Tibial nerve (tissue), 4 donors: ENCODE measurements at regions not wholly inside any gene's neighbourhood (a gene's known extent, or its start where the extent isn't known, plus 50 kb on each side); places are given as distances from the start of the nearest gene placed in this dataset.
"Not testable (repeated sequence)": the region's sequence is repeated elsewhere in the genome, so short reads cannot be mapped to it uniquely, and the experiment has no call there.

Source experiments
- DNase-seq, 2 donors: peaks; one replicate each; pipeline ENCODE4 v3.0.0-alpha.2; 2019; ENCODE audit warnings: low spot score in 2 of 2
- H3K27ac ChIP-seq, 4 donors: fragments of 200-600 bp; sonication (generic) in 3 of 4; one replicate each; pipeline ENCODE4 v1.5.1; 2017 to 2019; ENCODE audit warnings: mild to moderate bottlenecking in 1 of 4
- H3K27me3 ChIP-seq, 2 donors: fragments of 200-600 bp; sonication (generic) in 1 of 2; one replicate each; pipeline versions ENCODE4 v1.5.1 to v1.6.0; 2017 to 2019
- H3K36me3 ChIP-seq, 3 donors: fragments of 200-600 bp; sonication (generic); one replicate each; pipeline ENCODE4 v1.5.1; 2018 to 2019
- H3K4me1 ChIP-seq, 4 donors: fragments of 200-600 bp; sonication (generic) in 3 of 4; one replicate each; pipeline ENCODE4 v1.5.1; 2017 to 2019
- H3K4me3 ChIP-seq, 4 donors: fragments of 200-600 bp; sonication (generic) in 3 of 4; one replicate each; pipeline ENCODE4 v1.5.1; 2017 to 2019; ENCODE audit warnings: mild to moderate bottlenecking in 1 of 4, moderate library complexity in 1 of 4
- H3K9me3 ChIP-seq, 4 donors: fragments of 200-600 bp; sonication (generic) in 3 of 4; one replicate each; pipeline ENCODE4 v1.5.1; 2017 to 2019
- EP300 ChIP-seq, 2 donors: sonication (generic); formaldehyde crosslinking; IDR thresholded peaks; one replicate each; pipeline ENCODE4 v1.6.1; 2017; ENCODE audit warnings: antibody characterized with exemption in 2 of 2, mild to moderate bottlenecking in 1 of 2
- WGBS, 2 donors: methylation state at CpG; one replicate each; pipeline ENCODE4 v1.1.5; 2018; 5-methylcytosine and 5-hydroxymethylcytosine counted together
- TF ChIP-seq, protein P1 (sequence below), 5 experiments: fragments of 200-600 bp in 3 of 5; fragments of 450-650 bp in 2 of 5; sonication (generic) in 3 of 5; IDR thresholded peaks; one replicate each; pipeline ENCODE4 v1.5.1; 2016 to 2019; ENCODE audit warnings: antibody characterized with exemption in 5 of 5, mild to moderate bottlenecking in 3 of 5, moderate library complexity in 2 of 5

DNA sequence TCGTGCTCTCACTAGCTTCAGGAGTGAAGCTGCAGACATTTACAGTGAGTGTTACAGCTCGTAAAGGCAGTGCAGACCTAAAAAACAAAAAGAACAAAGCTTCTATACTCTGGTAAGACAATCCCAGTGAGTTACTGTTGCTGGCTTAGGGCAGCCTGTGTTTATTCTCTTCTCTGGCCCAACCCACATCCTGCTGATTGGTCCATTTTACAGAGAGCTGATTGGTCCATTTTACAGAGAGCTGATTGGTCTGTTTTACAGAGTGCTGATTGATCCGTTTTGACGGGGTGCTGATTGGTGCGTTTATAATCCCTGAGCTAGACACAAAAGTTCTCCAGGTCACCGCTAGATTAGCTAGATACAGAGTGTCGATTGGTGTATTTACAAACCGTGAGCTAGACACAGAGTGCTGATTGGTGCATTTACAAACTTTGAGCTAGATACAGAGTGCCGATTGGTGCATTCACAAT, 158.0 kb downstream of the KLRB1 start:
- not testable (repeated sequence) for H3K4me1 ChIP-seq, H3K4me3 ChIP-seq, DNase-seq, H3K27ac ChIP-seq, H3K27me3 ChIP-seq, H3K36me3 ChIP-seq, H3K9me3 ChIP-seq
- WGBS, 2 donors: 80 to 86% methylated on average over 9 of the region's 9 CpGs

GRCh38 chr12:9449181-9449580, 158.5 kb downstream of the KLRB1 start:
- Histone ChIP-seq H3K27me3 (no peaks in the 10 kb centered on the region), H3K36me3 (no peaks in the 10 kb centered on the region), H3K4me1 (peaks cover 0 to 7% (median 3%) of the 10 kb centered on the region in 4 donors), H3K9me3 (no peaks in the 10 kb centered on the region), H3K4me3 (no peak overlapping the region), H3K27ac (no peak overlapping the region)
- TF ChIP-seq EP300 (IDR thresholded peaks at IDR 0.05): no peak
- TF ChIP-seq, protein P1, sequence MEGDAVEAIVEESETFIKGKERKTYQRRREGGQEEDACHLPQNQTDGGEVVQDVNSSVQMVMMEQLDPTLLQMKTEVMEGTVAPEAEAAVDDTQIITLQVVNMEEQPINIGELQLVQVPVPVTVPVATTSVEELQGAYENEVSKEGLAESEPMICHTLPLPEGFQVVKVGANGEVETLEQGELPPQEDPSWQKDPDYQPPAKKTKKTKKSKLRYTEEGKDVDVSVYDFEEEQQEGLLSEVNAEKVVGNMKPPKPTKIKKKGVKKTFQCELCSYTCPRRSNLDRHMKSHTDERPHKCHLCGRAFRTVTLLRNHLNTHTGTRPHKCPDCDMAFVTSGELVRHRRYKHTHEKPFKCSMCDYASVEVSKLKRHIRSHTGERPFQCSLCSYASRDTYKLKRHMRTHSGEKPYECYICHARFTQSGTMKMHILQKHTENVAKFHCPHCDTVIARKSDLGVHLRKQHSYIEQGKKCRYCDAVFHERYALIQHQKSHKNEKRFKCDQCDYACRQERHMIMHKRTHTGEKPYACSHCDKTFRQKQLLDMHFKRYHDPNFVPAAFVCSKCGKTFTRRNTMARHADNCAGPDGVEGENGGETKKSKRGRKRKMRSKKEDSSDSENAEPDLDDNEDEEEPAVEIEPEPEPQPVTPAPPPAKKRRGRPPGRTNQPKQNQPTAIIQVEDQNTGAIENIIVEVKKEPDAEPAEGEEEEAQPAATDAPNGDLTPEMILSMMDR (IDR thresholded peaks at IDR 0.05): no peak
- 50 to 59% methylated on average over 6 of the region's 6 CpGs for WGBS, 2 donors
- DNase-seq: no peak

- H3K27me3 ChIP-seq, DNase-seq, H3K9me3 ChIP-seq, H3K4me1 ChIP-seq, H3K36me3 ChIP-seq: not testable (repeated sequence)
- Histone ChIP-seq H3K27ac (peak overlapping the region in 1 of 4 donors; percentile 61), H3K4me3 (peak overlapping the region; percentile 44 to 66 (median 50))
- 13 to 34% methylated on average over 6 of the region's 10 CpGs for WGBS, 2 donors
Measured at GRCh38 chr12:9448648-9449047, 159.1 kb downstream of the KLRB1 start.

- peak in 1 of 2 donors; percentile 17 for TF ChIP-seq EP300 (IDR thresholded peaks at IDR 0.05)
- H3K27me3 ChIP-seq, H3K9me3 ChIP-seq, H3K36me3 ChIP-seq, H3K4me1 ChIP-seq: not testable (repeated sequence)
- peak; percentile 79 for DNase-seq
- H3K27ac ChIP-seq: peak overlapping the region in 2 of 4 donors; percentile 58 to 61
- H3K4me3 ChIP-seq: peak overlapping the region; percentile 44 to 66 (median 50)
- WGBS, 2 donors: 0% methylated on average over 25 to 56 of the region's 61 CpGs
Measured at GRCh38 chr12:9447791-9448614, 159.7 kb downstream of the KLRB1 start.

DNA sequence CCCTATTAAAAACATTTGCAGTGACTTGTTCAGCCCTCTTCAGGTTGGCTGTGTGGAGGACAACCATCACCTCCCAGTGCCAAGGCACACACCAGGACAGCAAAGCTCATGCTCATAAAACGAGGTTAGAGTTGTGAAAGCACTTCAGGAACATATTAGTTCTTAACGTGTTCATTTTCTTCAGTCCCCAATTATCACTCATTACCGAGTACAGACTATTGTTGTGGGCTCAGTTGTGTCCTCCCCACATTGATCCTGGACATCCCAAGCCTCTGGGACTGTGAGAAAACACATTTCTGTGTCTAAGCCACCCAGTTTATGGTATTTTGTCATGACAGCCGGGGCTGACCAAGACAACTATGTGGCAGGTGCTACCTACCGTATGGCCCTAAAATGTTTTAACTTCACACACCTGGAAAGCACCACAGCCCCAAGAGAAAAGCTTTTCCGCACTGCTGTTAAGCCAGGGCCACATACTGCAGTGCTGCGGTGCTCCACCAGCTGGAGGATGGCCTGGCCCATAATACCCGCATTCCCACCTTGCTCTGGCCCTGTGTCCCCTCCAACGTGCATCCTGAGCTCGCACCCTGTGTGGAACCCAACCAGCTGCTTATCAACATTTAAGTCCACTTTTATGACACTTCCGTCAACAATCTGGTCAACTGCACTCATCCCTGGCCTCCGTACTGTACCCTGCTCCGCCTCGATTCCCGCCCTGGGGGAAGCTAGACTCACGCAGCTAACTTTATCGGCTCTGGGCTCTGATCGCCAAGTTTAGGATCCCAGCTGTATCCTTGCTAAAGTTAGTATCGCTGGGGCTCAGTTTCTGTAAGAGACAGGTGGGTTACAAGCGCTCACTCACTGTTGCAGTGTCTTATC, 160.6 kb downstream of the KLRB1 start:
- not testable (repeated sequence) for H3K27me3 ChIP-seq, H3K36me3 ChIP-seq, DNase-seq, H3K9me3 ChIP-seq, H3K27ac ChIP-seq, H3K4me1 ChIP-seq
- WGBS, 2 donors: 31 to 37% methylated on average over 12 to 15 of the region's 20 CpGs
- H3K4me3 ChIP-seq: peak overlapping the region in 3 of 4 donors; percentile 44 to 66 (median 44)

DNA sequence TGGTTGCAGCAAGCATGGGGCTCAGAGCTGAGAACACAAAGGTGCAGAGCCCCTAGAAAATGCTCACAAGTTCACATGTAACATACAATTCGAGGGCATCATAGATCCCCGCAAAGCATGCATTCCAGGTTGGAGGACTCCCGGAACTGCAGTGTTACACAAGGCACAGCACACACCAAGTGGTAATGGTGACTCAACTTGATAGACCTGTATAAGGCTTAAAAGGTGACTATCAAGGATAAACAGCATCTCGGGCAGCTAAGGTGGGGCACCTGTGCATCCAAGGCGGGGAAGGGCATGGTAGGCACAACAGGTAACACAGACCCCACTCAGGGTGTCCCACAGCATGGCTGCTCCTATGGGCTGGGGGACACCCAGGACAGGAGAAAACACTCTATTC, 167.3 kb downstream of the KLRB1 start:
- H3K4me3 ChIP-seq, H3K27me3 ChIP-seq, H3K27ac ChIP-seq, DNase-seq, H3K36me3 ChIP-seq, H3K9me3 ChIP-seq, H3K4me1 ChIP-seq: not testable (repeated sequence)
- WGBS, 2 donors: 72 to 87% methylated on average over 2 to 3 of the region's 5 CpGs

DNA sequence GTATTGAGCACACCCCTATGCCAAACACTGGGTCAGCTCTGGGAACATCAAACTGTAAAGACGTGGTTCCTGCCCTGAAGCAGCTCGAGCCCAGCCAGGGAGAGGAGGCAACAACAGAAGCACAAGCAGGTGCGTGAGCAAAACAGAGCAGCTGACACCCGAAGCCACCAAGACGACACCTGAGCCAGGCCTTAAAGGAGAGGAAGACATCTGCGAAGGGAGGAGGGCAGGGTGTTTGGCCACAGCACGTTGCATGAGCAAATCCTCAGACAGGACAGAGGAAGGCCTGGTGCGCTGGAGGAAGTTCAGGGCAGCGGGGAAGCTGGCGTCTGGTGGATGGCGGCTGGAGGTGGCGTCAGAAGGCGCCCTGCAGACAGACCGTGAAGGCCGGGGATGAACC, 172.0 kb downstream of the KLRB1 start:
- not testable (repeated sequence) for H3K9me3 ChIP-seq, H3K4me1 ChIP-seq, DNase-seq, H3K27me3 ChIP-seq, H3K4me3 ChIP-seq, H3K36me3 ChIP-seq, H3K27ac ChIP-seq
- 91 to 94% methylated on average over 6 to 7 of the region's 15 CpGs for WGBS, 2 donors

DNA sequence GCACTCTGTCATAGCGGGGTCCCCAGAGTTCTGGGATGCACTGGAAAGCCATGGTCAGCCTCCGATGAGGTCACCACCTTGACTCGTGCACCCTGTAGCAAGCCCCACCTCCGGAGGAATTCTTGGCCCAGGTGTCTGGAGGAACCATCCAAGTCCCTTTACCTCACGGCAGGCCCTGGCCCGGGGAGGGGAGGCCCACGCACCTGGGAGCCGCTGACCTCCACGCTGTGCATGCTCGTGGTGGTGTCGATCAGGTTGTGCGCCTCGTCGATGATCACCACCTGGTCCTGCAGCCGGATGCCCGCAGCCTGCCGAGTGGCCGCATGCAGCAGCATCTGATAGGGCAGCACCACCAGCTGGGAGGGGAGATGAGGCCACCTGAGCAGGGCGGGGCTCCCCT, 177.3 kb downstream of the KLRB1 start:
- H3K4me3 ChIP-seq, H3K27me3 ChIP-seq, H3K36me3 ChIP-seq, H3K9me3 ChIP-seq, H3K4me1 ChIP-seq, H3K27ac ChIP-seq, DNase-seq: not testable (repeated sequence)
- no CpG with 5 or more reads among the region's 19 CpGs for WGBS, 2 donors

DNA sequence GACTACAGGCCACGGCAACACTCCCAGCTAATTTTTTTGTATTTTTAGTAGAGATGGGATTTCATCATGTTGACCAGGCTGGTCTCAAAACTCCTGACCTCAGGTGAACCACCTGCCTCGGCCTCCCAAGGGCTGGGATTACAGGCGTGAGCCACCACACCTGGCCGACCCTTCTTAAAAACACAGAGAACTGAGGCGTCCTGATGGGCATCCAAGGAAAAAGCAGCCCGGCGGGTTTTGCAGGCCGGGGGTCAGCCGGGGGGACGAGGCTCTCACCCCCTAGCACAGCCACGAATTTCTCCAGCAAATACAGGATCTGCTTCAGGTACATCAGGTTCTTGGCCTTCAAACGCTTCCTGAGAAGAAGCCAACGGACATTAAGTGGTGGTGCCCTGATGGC, 178.9 kb downstream of the KLRB1 start:
- not testable (repeated sequence) for H3K27me3 ChIP-seq, H3K4me3 ChIP-seq, H3K36me3 ChIP-seq, H3K4me1 ChIP-seq, H3K27ac ChIP-seq, H3K9me3 ChIP-seq, DNase-seq
- WGBS, 2 donors: 92 to 96% methylated on average over 1 to 9 of the region's 13 CpGs

GRCh38 chr12:9425429-9425828, 182.3 kb downstream of the KLRB1 start:
- H3K27me3 ChIP-seq, H3K4me1 ChIP-seq, H3K9me3 ChIP-seq, H3K36me3 ChIP-seq, DNase-seq, H3K4me3 ChIP-seq, H3K27ac ChIP-seq: not testable (repeated sequence)
- 96% methylated on average over 4 of the region's 13 CpGs; no CpG with 5 or more reads in 1 of the 2 donors for WGBS, 2 donors

GRCh38 chr12:9424175-9424740, 183.5 kb downstream of the KLRB1 start:
- 77 to 87% methylated on average over 8 to 9 of the region's 9 CpGs for WGBS, 2 donors

GRCh38 chr12:9422689-9423088, 185.0 kb downstream of the KLRB1 start:
- DNase-seq, H3K9me3 ChIP-seq, H3K27me3 ChIP-seq, H3K4me3 ChIP-seq, H3K36me3 ChIP-seq, H3K4me1 ChIP-seq: not testable (repeated sequence)
- WGBS, 2 donors: 48% methylated on average over 2 of the region's 2 CpGs; no CpG with 5 or more reads in 1 of the 2 donors
- peak overlapping the region in 1 of 4 donors; percentile 55 for H3K27ac ChIP-seq

More at GRCh38 chr12:9424175-9424740, 183.5 kb downstream of the KLRB1 start:
- H3K4me3 ChIP-seq, H3K4me1 ChIP-seq, H3K9me3 ChIP-seq, H3K27me3 ChIP-seq, H3K36me3 ChIP-seq, DNase-seq, H3K27ac ChIP-seq: not testable (repeated sequence)
